RWPE2 (cell line): ENCODE measurements at regions not wholly inside any gene's neighbourhood (a gene's known extent, or its start where the extent isn't known, plus 50 kb on each side); places are given as distances from the start of the nearest gene placed in this dataset.
A peak's percentile ranks its signal among the peaks of the same experiment; 100 is the strongest.

Experiments
- ATAC-seq: fragments of 200-7000 bp; cut with Tn5 transposase; 3 replicates; pipeline ENCODE4 v1.9.1; 2021; ENCODE audit warnings: low read depth
- DNase-seq: peaks from one replicate; pipeline ENCODE4 v3.0.0-alpha.2; 2020; ENCODE audit warnings: low spot score
- H3K27ac ChIP-seq: fragments of 450-650 bp; 2 replicates; pipeline ENCODE4 v1.5.1; 2017; ENCODE audit warnings: mild to moderate bottlenecking; ENCODE audit not compliant: poor library complexity, severe bottlenecking
- H3K27me3 ChIP-seq: fragments of 250-450 bp; sonication (Bioruptor Pico); 2 replicates; pipeline ENCODE4 v1.5.1; 2021; ENCODE audit warnings: mild to moderate bottlenecking, moderate library complexity; ENCODE audit not compliant: insufficient read depth, poor library complexity, severe bottlenecking
- H3K36me3 ChIP-seq: fragments of 250-450 bp; sonication (Bioruptor Pico); 2 replicates; pipeline ENCODE4 v1.5.1; 2020; ENCODE audit warnings: low read depth, mild to moderate bottlenecking, moderate library complexity
- H3K4me1 ChIP-seq: fragments of 250-450 bp; sonication (Bioruptor Pico); 2 replicates; pipeline ENCODE4 v1.5.1; 2021; ENCODE audit warnings: mild to moderate bottlenecking, moderate library complexity; ENCODE audit not compliant: insufficient read depth, poor library complexity, severe bottlenecking
- H3K4me3 ChIP-seq: fragments of 250-450 bp; sonication (Bioruptor Pico); 2 replicates; pipeline ENCODE4 v1.5.1; 2021; ENCODE audit warnings: mild to moderate bottlenecking, moderate library complexity; ENCODE audit not compliant: severe bottlenecking
- H3K9me3 ChIP-seq: fragments of 250-450 bp; sonication (Bioruptor Pico); 2 replicates; pipeline ENCODE4 v1.5.1; 2021; ENCODE audit warnings: mild to moderate bottlenecking, moderate library complexity; ENCODE audit not compliant: severe bottlenecking
- TF ChIP-seq, protein P1 (sequence below): fragments of 450-650 bp; IDR thresholded peaks from one replicate; pipeline ENCODE4 v1.5.1; 2017; ENCODE audit warnings: mild to moderate bottlenecking, moderate library complexity; ENCODE audit not compliant: poor library complexity, severe bottlenecking

DNA sequence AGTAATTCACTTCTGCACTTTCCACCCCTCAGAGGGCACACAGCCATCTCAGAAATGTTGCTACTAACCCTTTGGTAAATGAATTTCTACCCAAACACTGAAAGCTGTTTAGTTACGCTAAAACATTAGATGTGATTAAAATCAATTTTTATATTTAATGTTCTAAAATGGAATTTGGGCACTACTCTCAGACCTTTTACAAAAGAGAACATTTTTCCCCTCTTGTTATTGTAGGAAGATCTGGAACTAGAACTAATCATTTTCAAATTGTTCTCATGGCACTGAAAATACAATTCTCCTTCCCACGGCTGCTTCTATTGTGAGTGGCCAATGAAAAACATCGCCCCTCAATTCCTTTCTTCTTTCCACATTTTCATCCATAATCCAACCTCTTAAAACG is 627.4 kb downstream of the CDH26 start:
- no peak for ATAC-seq
- no peak for DNase-seq
- peaks cover 6% of the 10 kb centered on the region for H3K4me1 ChIP-seq
- H3K36me3 ChIP-seq, result no peaks in the 10 kb centered on the region
- H3K4me3 ChIP-seq, result no peak overlapping the region
- H3K27me3 ChIP-seq, result peaks cover 78% of the 10 kb centered on the region
- H3K9me3 ChIP-seq, result no peaks in the 10 kb centered on the region
- TF ChIP-seq, protein P1, sequence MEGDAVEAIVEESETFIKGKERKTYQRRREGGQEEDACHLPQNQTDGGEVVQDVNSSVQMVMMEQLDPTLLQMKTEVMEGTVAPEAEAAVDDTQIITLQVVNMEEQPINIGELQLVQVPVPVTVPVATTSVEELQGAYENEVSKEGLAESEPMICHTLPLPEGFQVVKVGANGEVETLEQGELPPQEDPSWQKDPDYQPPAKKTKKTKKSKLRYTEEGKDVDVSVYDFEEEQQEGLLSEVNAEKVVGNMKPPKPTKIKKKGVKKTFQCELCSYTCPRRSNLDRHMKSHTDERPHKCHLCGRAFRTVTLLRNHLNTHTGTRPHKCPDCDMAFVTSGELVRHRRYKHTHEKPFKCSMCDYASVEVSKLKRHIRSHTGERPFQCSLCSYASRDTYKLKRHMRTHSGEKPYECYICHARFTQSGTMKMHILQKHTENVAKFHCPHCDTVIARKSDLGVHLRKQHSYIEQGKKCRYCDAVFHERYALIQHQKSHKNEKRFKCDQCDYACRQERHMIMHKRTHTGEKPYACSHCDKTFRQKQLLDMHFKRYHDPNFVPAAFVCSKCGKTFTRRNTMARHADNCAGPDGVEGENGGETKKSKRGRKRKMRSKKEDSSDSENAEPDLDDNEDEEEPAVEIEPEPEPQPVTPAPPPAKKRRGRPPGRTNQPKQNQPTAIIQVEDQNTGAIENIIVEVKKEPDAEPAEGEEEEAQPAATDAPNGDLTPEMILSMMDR, result no peak
- no peak overlapping the region for H3K27ac ChIP-seq

DNA sequence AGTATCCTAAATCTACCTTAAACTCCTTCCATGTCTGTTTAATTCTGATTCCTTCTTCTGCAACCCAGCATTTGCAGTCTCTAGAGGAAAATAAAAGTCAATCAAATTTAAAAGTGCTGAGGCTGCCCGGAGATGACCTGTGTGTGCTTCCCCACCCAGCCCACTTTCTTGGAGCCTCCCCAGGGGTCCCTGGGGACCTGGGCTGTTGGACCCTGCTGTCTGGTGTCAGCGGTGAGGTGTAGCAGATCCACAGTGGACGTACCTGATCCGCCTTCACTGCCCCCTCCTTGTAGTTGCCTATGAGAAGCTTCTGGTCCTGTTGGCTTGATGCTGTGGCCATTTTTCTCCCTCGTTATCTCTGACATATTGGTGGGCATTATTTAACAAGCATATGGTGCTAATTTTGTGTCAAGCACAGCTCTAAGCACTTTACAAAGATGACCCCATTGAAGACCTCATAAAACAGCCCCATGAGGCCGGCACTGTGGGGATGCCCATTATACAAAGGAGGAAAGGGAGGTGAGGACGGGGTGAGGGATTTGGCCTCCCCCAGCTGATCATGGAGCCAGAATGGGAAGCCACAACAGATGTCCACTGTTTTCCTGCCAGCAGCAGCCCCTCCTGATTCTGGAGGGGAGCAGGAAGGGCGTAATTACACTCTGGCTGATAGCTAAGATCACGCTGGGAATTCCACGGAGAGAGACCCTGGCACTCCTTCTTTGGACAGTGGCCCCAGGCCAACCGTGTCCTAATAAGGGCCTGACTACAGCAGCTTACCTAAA is 628.2 kb downstream of the CDH26 start:
- DNase-seq (no peak), ATAC-seq (no peak)
- TF ChIP-seq, protein P1, result no peak
- Histone ChIP-seq H3K36me3 (no peaks in the 10 kb centered on the region), H3K4me1 (peaks cover 6% of the 10 kb centered on the region), H3K27ac (no peak overlapping the region), H3K27me3 (peaks cover 70% of the 10 kb centered on the region), H3K4me3 (no peak overlapping the region), H3K9me3 (no peaks in the 10 kb centered on the region)

DNA sequence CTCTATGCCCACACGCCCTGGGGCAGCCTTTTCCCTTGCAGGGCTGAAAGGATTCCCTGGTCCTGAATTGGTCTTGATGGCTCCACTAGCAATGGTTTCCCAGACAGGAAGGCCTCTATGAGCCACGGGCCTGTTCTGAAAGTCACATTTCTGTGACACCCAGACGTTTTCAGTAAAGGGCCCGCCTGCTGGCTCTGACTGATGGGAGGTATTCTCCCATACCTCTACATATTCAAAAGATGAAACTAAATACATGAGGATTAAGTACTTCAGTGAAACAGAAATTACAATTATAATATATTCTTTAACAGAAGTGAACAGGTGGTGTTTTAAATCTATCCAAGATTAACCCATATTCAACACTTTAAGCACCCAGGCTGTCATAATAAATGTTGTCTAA is 629.8 kb downstream of the CDH26 start:
- peaks cover 54% of the 10 kb centered on the region for H3K27me3 ChIP-seq
- TF ChIP-seq, protein P1, result no peak
- no peak overlapping the region for H3K4me3 ChIP-seq
- no peak for ATAC-seq
- H3K27ac ChIP-seq, result no peak overlapping the region
- DNase-seq, result no peak
- peaks cover 6% of the 10 kb centered on the region for H3K4me1 ChIP-seq
- no peaks in the 10 kb centered on the region for H3K36me3 ChIP-seq
- no peaks in the 10 kb centered on the region for H3K9me3 ChIP-seq

DNA sequence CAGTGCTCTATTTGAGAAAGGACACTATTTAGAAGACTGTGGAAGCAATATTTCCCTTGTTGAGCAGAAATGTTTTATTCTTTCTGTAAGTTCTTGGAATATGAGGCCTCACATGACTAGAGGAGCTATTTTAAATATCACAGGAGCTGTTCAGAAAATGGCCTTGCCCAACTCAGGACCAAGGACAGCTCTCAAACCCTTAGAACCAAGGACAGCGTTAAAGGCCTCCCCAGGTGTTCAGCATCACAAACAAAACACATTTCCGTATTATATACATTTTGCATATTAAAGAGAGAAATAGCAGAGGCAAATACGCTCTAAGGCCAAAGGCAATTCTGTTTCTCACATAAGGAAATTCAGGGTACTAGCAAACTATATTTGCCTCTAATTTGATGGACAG is 631.4 kb downstream of the CDH26 start:
- Histone ChIP-seq H3K27me3 (peaks cover 53% of the 10 kb centered on the region), H3K4me3 (no peak overlapping the region), H3K36me3 (no peaks in the 10 kb centered on the region), H3K9me3 (no peaks in the 10 kb centered on the region), H3K4me1 (no peaks in the 10 kb centered on the region), H3K27ac (no peak overlapping the region)
- TF ChIP-seq, protein P1, result no peak
- peak; percentile 74; the same call in 2 of the 3 replicates for ATAC-seq
- no peak for DNase-seq

DNA sequence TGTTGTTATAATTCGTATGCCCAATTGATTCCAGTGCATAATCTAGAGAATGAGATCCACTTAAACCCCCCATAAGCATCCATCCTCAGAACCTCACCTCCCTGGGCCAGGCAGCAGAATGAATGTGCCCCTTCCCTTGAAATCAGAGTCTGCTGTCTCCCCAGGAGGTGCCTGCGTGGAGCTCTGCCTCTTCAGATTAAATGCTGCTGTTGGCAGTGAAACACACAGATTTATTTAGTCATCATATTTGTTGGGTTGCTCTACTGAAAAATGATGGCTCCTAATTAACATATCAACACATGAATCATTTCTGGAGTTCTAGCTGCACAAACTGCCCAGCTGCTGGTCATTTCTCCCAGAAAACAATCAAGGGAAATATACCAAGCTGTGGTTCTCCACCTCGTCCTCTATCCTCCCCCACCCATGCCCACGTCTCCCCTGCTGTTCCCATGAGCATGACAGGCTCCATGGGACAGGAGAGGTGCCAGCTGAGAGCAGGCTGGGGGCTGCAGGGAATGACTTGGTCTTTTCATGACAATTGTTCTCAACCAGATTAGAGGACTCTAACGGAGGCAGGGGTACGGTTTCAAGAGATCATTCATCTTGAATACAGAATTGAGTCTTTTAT is 633.1 kb downstream of the CDH26 start:
- ATAC-seq, result no peak
- Histone ChIP-seq H3K9me3 (no peaks in the 10 kb centered on the region), H3K4me3 (no peak overlapping the region), H3K36me3 (no peaks in the 10 kb centered on the region), H3K4me1 (no peaks in the 10 kb centered on the region), H3K27ac (no peak overlapping the region), H3K27me3 (peaks cover 53% of the 10 kb centered on the region)
- no peak for DNase-seq
- TF ChIP-seq, protein P1, result no peak
